ENCODE measurements at regions not wholly inside any gene's neighbourhood (a gene's known extent, or its start where the extent isn't known, plus 50 kb on each side); places are given as distances from the start of the nearest gene placed in this dataset.

DNA sequence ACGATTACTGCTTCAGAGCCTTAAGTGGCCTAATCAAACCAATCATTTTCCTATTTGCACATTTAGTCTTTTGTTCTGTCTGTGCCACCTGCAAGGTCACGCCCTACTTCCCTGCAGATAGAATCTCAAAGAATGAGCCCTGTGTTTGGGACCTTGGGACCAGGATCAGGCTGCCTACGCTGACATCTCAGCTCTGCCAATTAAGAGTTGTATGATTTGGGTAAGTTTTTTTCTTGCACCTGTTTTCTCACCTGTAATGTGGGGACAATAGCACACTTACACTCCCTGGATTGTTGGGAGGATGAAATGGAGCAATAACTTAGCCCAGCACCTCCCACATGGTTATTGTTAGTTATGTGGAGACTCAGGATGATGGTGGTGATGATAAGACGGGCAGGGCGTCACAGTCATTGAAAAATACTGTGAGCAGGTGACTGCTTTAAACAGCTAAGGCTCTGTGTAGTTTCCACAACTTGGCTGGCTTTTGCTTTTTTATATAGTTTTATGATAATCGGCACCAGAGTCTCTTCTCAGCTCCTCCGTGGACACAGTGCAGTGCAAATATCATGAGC lies 155.0 kb downstream of the ADAMTS15 start:
- no TSS peak for BruUV-seq (replicated peaks)
- no peak overlapping the region for H3K27ac Mint-ChIP-seq (ENCODE audit: low read depth, unreplicated experiment)
- H3K9me3 Mint-ChIP-seq (ENCODE audit: unreplicated experiment) = no peaks in the 10 kb centered on the region
- DNase-seq (ENCODE audit: unreplicated experiment) = no peak
- intact Hi-C loops (cut with micrococcal nuclease) = no loop called here
- no peaks in the 10 kb centered on the region for H3K27me3 Mint-ChIP-seq (ENCODE audit: insufficient read depth, unreplicated experiment)
- H3K36me3 Mint-ChIP-seq (ENCODE audit: insufficient read depth, unreplicated experiment) = no peaks in the 10 kb centered on the region
- H3K4me1 Mint-ChIP-seq (ENCODE audit: insufficient read depth, unreplicated experiment) = no peaks in the 10 kb centered on the region
- H3K4me3 Mint-ChIP-seq (ENCODE audit: unreplicated experiment) = no peak overlapping the region
- ChIA-PET POLR2A (no interaction called here), CTCF (interaction anchor here (1.2 kb wide), 1 partner anchor 50 kb away, joined by 3 read pairs; no protein-coding TSS in a partner anchor)
- TF ChIP-seq, protein P1, sequence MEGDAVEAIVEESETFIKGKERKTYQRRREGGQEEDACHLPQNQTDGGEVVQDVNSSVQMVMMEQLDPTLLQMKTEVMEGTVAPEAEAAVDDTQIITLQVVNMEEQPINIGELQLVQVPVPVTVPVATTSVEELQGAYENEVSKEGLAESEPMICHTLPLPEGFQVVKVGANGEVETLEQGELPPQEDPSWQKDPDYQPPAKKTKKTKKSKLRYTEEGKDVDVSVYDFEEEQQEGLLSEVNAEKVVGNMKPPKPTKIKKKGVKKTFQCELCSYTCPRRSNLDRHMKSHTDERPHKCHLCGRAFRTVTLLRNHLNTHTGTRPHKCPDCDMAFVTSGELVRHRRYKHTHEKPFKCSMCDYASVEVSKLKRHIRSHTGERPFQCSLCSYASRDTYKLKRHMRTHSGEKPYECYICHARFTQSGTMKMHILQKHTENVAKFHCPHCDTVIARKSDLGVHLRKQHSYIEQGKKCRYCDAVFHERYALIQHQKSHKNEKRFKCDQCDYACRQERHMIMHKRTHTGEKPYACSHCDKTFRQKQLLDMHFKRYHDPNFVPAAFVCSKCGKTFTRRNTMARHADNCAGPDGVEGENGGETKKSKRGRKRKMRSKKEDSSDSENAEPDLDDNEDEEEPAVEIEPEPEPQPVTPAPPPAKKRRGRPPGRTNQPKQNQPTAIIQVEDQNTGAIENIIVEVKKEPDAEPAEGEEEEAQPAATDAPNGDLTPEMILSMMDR (IDR thresholded peaks at IDR 0.05; ENCODE audit: unreplicated experiment) = no peak

- no peak for DNase-seq (ENCODE audit: unreplicated experiment)
- H3K9me3 Mint-ChIP-seq (ENCODE audit: unreplicated experiment) = no peaks in the 10 kb centered on the region
- H3K4me1 Mint-ChIP-seq (ENCODE audit: insufficient read depth, unreplicated experiment) = peaks cover 8% of the 10 kb centered on the region
- no peak overlapping the region for H3K4me3 Mint-ChIP-seq (ENCODE audit: unreplicated experiment)
- no TSS peak for BruUV-seq (replicated peaks)
- POLR2A ChIA-PET = no interaction called here
- CTCF ChIA-PET = interaction anchor here (0.6 to 1.2 kb wide), 2 partner anchors 30 to 51 kb away, joined by 3 read pairs; no protein-coding TSS in a partner anchor
- intact Hi-C loops (cut with micrococcal nuclease) = no loop called here
- TF ChIP-seq, protein P1 (IDR thresholded peaks at IDR 0.05; ENCODE audit: unreplicated experiment) = no peak
- no peak overlapping the region for H3K27ac Mint-ChIP-seq (ENCODE audit: low read depth, unreplicated experiment)
- no peaks in the 10 kb centered on the region for H3K27me3 Mint-ChIP-seq (ENCODE audit: insufficient read depth, unreplicated experiment)
- H3K36me3 Mint-ChIP-seq (ENCODE audit: insufficient read depth, unreplicated experiment) = no peaks in the 10 kb centered on the region
Observed at GRCh38 chr11:130604606-130605005, 156.2 kb downstream of the ADAMTS15 start.

DNA sequence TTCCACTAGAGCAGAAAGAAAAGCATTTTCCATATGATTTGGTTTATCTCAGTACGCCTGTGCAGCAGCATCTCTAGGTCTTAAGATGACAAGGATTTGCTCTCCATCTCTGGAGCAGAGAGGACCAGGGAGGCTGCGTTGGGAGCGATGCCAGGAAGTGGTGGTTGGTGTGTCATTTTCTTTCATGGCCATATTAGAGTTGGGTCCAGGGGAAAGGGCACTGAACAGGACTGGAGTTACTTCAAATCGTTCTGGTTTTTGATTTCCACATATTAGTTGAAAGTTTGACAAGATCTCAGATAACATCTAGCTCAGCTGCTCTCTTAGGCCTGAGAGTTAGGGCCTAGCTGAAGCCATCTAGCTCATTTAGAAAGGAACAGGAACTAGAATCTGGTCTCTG lies 157.7 kb downstream of the ADAMTS15 start:
- Mint-ChIP-seq H3K9me3 (ENCODE audit: unreplicated experiment) (no peaks in the 10 kb centered on the region), H3K27ac (ENCODE audit: low read depth, unreplicated experiment) (no peak overlapping the region), H3K27me3 (ENCODE audit: insufficient read depth, unreplicated experiment) (no peaks in the 10 kb centered on the region), H3K4me3 (ENCODE audit: unreplicated experiment) (no peak overlapping the region), H3K36me3 (ENCODE audit: insufficient read depth, unreplicated experiment) (no peaks in the 10 kb centered on the region), H3K4me1 (ENCODE audit: insufficient read depth, unreplicated experiment) (peaks cover 8% of the 10 kb centered on the region)
- no peak for DNase-seq (ENCODE audit: unreplicated experiment)
- POLR2A ChIA-PET = interaction anchor here (0.7 kb wide), 1 partner anchor 72 kb away, joined by 4 read pairs; no protein-coding TSS in a partner anchor
- CTCF ChIA-PET = interaction anchor here (0.9 kb wide), 1 partner anchor 171 kb away, joined by 5 read pairs; no protein-coding TSS in a partner anchor
- BruUV-seq (replicated peaks) = no TSS peak
- TF ChIP-seq, protein P1 (IDR thresholded peaks at IDR 0.05; ENCODE audit: unreplicated experiment) = no peak
- intact Hi-C loops (cut with micrococcal nuclease) = no loop called here

- no peak for DNase-seq (ENCODE audit: unreplicated experiment)
- H3K4me1 Mint-ChIP-seq (ENCODE audit: insufficient read depth, unreplicated experiment) = peaks cover 8% of the 10 kb centered on the region
- H3K9me3 Mint-ChIP-seq (ENCODE audit: unreplicated experiment) = no peaks in the 10 kb centered on the region
- H3K36me3 Mint-ChIP-seq (ENCODE audit: insufficient read depth, unreplicated experiment) = no peaks in the 10 kb centered on the region
- ChIA-PET POLR2A (interaction anchor here (0.6 kb wide), 1 partner anchor 144 kb away, joined by 3 read pairs; no protein-coding TSS in a partner anchor), CTCF (interaction anchor here (0.9 to 1.2 kb wide), 2 partner anchors 172 to 255 kb away, joined by 3 to 5 read pairs; no protein-coding TSS in a partner anchor)
- intact Hi-C loops (cut with micrococcal nuclease) = no loop called here
- TF ChIP-seq, protein P1 (IDR thresholded peaks at IDR 0.05; ENCODE audit: unreplicated experiment) = no peak
- no peak overlapping the region for H3K27ac Mint-ChIP-seq (ENCODE audit: low read depth, unreplicated experiment)
- H3K27me3 Mint-ChIP-seq (ENCODE audit: insufficient read depth, unreplicated experiment) = no peaks in the 10 kb centered on the region
- BruUV-seq (replicated peaks) = no TSS peak
- no peak overlapping the region for H3K4me3 Mint-ChIP-seq (ENCODE audit: unreplicated experiment)
Observed at GRCh38 chr11:130606781-130607511, 158.5 kb downstream of the ADAMTS15 start.

Measured in MCF 10A (cell line).